ENCODE measurements at regions not wholly inside any gene's neighbourhood (a gene's known extent, or its start where the extent isn't known, plus 50 kb on each side); places are given as distances from the start of the nearest gene placed in this dataset.
"Not testable (repeated sequence)": the region's sequence is repeated elsewhere in the genome, so short reads cannot be mapped to it uniquely, and the experiment has no call there.

GRCh38 chr6:8175046-8175777, 72.9 kb upstream of the EEF1E1 start:
- DNase-seq: no peak

- no peak for DNase-seq
These were observed 72.2 kb upstream of the EEF1E1 start for GRCh38 chr6:8174571-8174970.

GRCh38 chr6:8172530-8172929, 70.2 kb upstream of the EEF1E1 start:
- no peak for DNase-seq

- no peak for DNase-seq
These were observed 68.4 kb upstream of the EEF1E1 start for GRCh38 chr6:8170754-8171153.

- no peak for DNase-seq
These were observed 67.9 kb upstream of the EEF1E1 start for GRCh38 chr6:8170245-8170644.

- DNase-seq: no peak
These were observed 63.8 kb upstream of the EEF1E1 start for GRCh38 chr6:8166156-8166555.

GRCh38 chr6:8165008-8165407, 62.7 kb upstream of the EEF1E1 start:
- DNase-seq: not testable (repeated sequence)

GRCh38 chr6:8164281-8164680, 61.9 kb upstream of the EEF1E1 start:
- not testable (repeated sequence) for DNase-seq

- DNase-seq: no peak
These were observed 57.6 kb upstream of the EEF1E1 start for GRCh38 chr6:8159966-8160365.

- DNase-seq: no peak
These were observed 55.5 kb upstream of the EEF1E1 start for GRCh38 chr6:8157839-8158238.

GRCh38 chr6:8155259-8156012, 53.1 kb upstream of the EEF1E1 start:
- DNase-seq: no peak

Data from activated CD4-positive, alpha-beta T cell treated with anti-CD3 and anti-CD28 coated beads, Interleukin-2, amount 50 U/mL, for 48 hours (primary cell).